Neural progenitor cell (in vitro differentiated cells): ENCODE measurements at regions not wholly inside any gene's neighbourhood (a gene's known extent, or its start where the extent isn't known, plus 50 kb on each side); places are given as distances from the start of the nearest gene placed in this dataset.
A peak's percentile ranks its signal among the peaks of the same experiment; 100 is the strongest.

Source experiments
- DNase-seq: peaks from one replicate; pipeline ENCODE4 v3.0.0-alpha.2; 2016; ENCODE audit warnings: low spot score
- H2AFZ ChIP-seq: fragments of 200-600 bp; sonication (generic); replicated peaks from 2 replicates; pipeline ENCODE4 v1.6.1; 2016; ENCODE audit warnings: antibody characterized with exemption
- H3F3A ChIP-seq: fragments of 200-600 bp; sonication (generic); 2 replicates; pipeline ENCODE4 v1.6.1; 2016; ENCODE audit warnings: antibody characterized with exemption, low read depth
- H3K27ac ChIP-seq: fragments of 200-600 bp; sonication (generic); 2 replicates; pipeline ENCODE4 v1.5.1; 2016; ENCODE audit warnings: mild to moderate bottlenecking
- H3K27me3 ChIP-seq: fragments of 200-600 bp; sonication (generic); 2 replicates; pipeline ENCODE4 v1.6.1; 2016; ENCODE audit warnings: mild to moderate bottlenecking, moderate library complexity
- H3K36me3 ChIP-seq: fragments of 200-600 bp; sonication (generic); 2 replicates; pipeline ENCODE4 v1.5.1; 2016
- H3K4me1 ChIP-seq: fragments of 200-600 bp; sonication (generic); 2 replicates; pipeline ENCODE4 v1.6.1; 2016; ENCODE audit warnings: mixed run types
- H3K4me2 ChIP-seq: fragments of 200-600 bp; sonication (generic); 2 replicates; pipeline ENCODE4 v1.6.1; 2016
- H3K4me3 ChIP-seq: fragments of 200-600 bp; sonication (generic); 2 replicates; pipeline ENCODE4 v1.5.1; 2016
- H3K79me2 ChIP-seq: fragments of 200-600 bp; sonication (generic); 2 replicates; pipeline ENCODE4 v1.6.1; 2016; ENCODE audit warnings: low read depth
- H3K9ac ChIP-seq: fragments of 200-600 bp; sonication (generic); 2 replicates; pipeline ENCODE4 v1.6.1; 2016
- H3K9me3 ChIP-seq: fragments of 200-600 bp; sonication (generic); 2 replicates; pipeline ENCODE4 v1.5.1; 2016; ENCODE audit warnings: low read depth
- H4K20me1 ChIP-seq: fragments of 200-600 bp; sonication (generic); 2 replicates; pipeline ENCODE4 v1.6.1; 2016; ENCODE audit warnings: low read depth
- H3K27ac Mint-ChIP-seq: 3 replicates; pipeline ENCODE4 v1.8.0; 2021; ENCODE audit warnings: mixed read lengths
- H3K27me3 Mint-ChIP-seq: 2 replicates; pipeline ENCODE4 v1.8.0; 2022; ENCODE audit warnings: low read depth, mild to moderate bottlenecking, inconsistent platforms, moderate library complexity, mixed read lengths; ENCODE audit not compliant: insufficient read depth
- H3K36me3 Mint-ChIP-seq: 3 replicates; pipeline ENCODE4 v1.8.0; 2021; ENCODE audit warnings: mixed read lengths
- H3K4me1 Mint-ChIP-seq: 3 replicates; pipeline ENCODE4 v1.8.0; 2021; ENCODE audit warnings: mixed read lengths
- H3K4me3 Mint-ChIP-seq: 3 replicates; pipeline ENCODE4 v1.8.0; 2021; ENCODE audit warnings: mild to moderate bottlenecking, moderate library complexity, mixed read lengths
- H3K9me3 Mint-ChIP-seq: 3 replicates; pipeline ENCODE4 v1.8.0; 2020; ENCODE audit warnings: mixed read lengths
- CTCF ChIP-seq: fragments of 200-600 bp; sonication (generic); IDR thresholded peaks from 2 replicates; pipeline ENCODE4 v1.5.1; 2017; ENCODE audit warnings: antibody characterized with exemption, mild to moderate bottlenecking
- EZH2 ChIP-seq: fragments of 200-600 bp; sonication (generic); IDR thresholded peaks from 2 replicates; pipeline ENCODE4 v1.6.1; 2017; ENCODE audit warnings: antibody characterized with exemption, mild to moderate bottlenecking, moderate library complexity
- EZH2phosphoT487 ChIP-seq: fragments of 200-600 bp; sonication (generic); IDR thresholded peaks from 2 replicates; pipeline ENCODE4 v1.6.1; 2017; ENCODE audit warnings: antibody characterized with exemption

- no peaks in the 10 kb centered on the region for H3K27me3 ChIP-seq
- Mint-ChIP-seq H3K9me3 (peaks cover 10% of the 10 kb centered on the region), H3K27ac (no peak overlapping the region), H3K36me3 (peaks cover 2% of the 10 kb centered on the region), H3K4me1 (peaks cover 4% of the 10 kb centered on the region), H3K4me3 (no peak overlapping the region), H3K27me3 (peaks cover 2% of the 10 kb centered on the region)
- no peaks in the 10 kb centered on the region for H4K20me1 ChIP-seq
- H3K4me1 ChIP-seq, result no peaks in the 10 kb centered on the region
- TF ChIP-seq CTCF (no peak), EZH2phosphoT487 (no peak), EZH2 (no peak)
- no peaks in the 10 kb centered on the region for H3K79me2 ChIP-seq
- no peaks in the 10 kb centered on the region for H3K9me3 ChIP-seq
- H2AFZ ChIP-seq, result no peak overlapping the region
- no peaks in the 10 kb centered on the region for H3K36me3 ChIP-seq
- DNase-seq, result no peak
- H3K27ac ChIP-seq, result no peak overlapping the region
- no peak overlapping the region for H3K9ac ChIP-seq
- no peak overlapping the region for H3K4me3 ChIP-seq
- H3K4me2 ChIP-seq, result no peak overlapping the region
- H3F3A ChIP-seq, result no peaks in the 10 kb centered on the region
These were observed 407.7 kb downstream of the SPRY1 start for GRCh38 chr4:123804196-123804721.

- Histone ChIP-seq H3K27ac (no peak overlapping the region), H3F3A (no peaks in the 10 kb centered on the region), H3K79me2 (no peaks in the 10 kb centered on the region), H3K36me3 (no peaks in the 10 kb centered on the region), H3K9ac (no peak overlapping the region), H3K4me1 (no peaks in the 10 kb centered on the region), H3K4me3 (no peak overlapping the region), H3K27me3 (no peaks in the 10 kb centered on the region), H4K20me1 (no peaks in the 10 kb centered on the region), H3K4me2 (no peak overlapping the region), H3K9me3 (no peaks in the 10 kb centered on the region), H2AFZ (no peak overlapping the region)
- Mint-ChIP-seq H3K4me1 (peaks cover 4% of the 10 kb centered on the region), H3K27ac (peak overlapping the region; percentile 5), H3K36me3 (no peaks in the 10 kb centered on the region), H3K27me3 (peaks cover 2% of the 10 kb centered on the region), H3K4me3 (no peak overlapping the region), H3K9me3 (peaks cover 3% of the 10 kb centered on the region)
- no peak for TF ChIP-seq EZH2
- no peak for TF ChIP-seq EZH2phosphoT487
- TF ChIP-seq CTCF, result no peak
- DNase-seq, result no peak
These were observed 409.5 kb downstream of the SPRY1 start for GRCh38 chr4:123806056-123806455.

DNA sequence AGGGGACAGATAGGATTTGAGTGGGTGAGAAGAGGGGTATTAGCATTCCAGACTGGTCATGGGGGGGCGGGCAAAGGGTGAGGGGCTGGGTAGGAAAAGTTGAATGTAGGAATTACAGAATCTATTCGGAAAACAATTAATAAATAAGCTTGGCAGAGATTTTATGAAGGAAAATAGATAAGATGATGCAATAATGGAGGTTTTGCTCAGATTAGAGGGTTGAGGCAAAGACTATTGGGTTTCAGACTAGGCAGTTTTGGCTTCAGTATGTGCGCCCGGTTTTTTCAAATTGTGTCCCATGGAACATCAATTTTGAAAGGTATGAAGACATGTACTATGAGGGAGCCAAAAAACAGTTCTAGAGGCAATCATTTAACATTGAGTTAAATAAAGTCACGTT is 410.6 kb downstream of the SPRY1 start:
- no peaks in the 10 kb centered on the region for H3K36me3 ChIP-seq
- H3K4me1 ChIP-seq, result no peaks in the 10 kb centered on the region
- Mint-ChIP-seq H3K9me3 (peaks cover 3% of the 10 kb centered on the region), H3K4me1 (peaks cover 4% of the 10 kb centered on the region), H3K4me3 (no peak overlapping the region), H3K27ac (no peak overlapping the region), H3K36me3 (no peaks in the 10 kb centered on the region), H3K27me3 (peaks cover 2% of the 10 kb centered on the region)
- H3K4me3 ChIP-seq, result no peak overlapping the region
- TF ChIP-seq EZH2, result no peak
- TF ChIP-seq EZH2phosphoT487, result no peak
- no peak for TF ChIP-seq CTCF
- H3K27ac ChIP-seq, result no peak overlapping the region
- H3K27me3 ChIP-seq, result no peaks in the 10 kb centered on the region
- no peaks in the 10 kb centered on the region for H3F3A ChIP-seq
- H3K9me3 ChIP-seq, result no peaks in the 10 kb centered on the region
- H4K20me1 ChIP-seq, result no peaks in the 10 kb centered on the region
- DNase-seq, result no peak
- no peak overlapping the region for H2AFZ ChIP-seq
- no peaks in the 10 kb centered on the region for H3K79me2 ChIP-seq
- H3K9ac ChIP-seq, result no peak overlapping the region
- no peak overlapping the region for H3K4me2 ChIP-seq
